Activated CD4-positive, alpha-beta T cell treated with anti-CD3 and anti-CD28 coated beads, Interleukin-2, amount 10 ng/mL, durations not matched to agents 7 days and 5 days (primary cell): ENCODE measurements at regions not wholly inside any gene's neighbourhood (a gene's known extent, or its start where the extent isn't known, plus 50 kb on each side); places are given as distances from the start of the nearest gene placed in this dataset.

ENCODE experiments used
- CTCF ChIA-PET: fragments of 350-600 bp; sonication (Branson Sonifier 250); formaldehyde crosslinking; loops from one replicate; lab custom pipeline; 2021; ENCODE audit warnings: antibody characterized with exemption; lab: Charles Lee
- POLR2A ChIA-PET: fragments of 350-600 bp; sonication (Branson Sonifier 250); formaldehyde crosslinking; loops from one replicate; lab custom pipeline; 2021; ENCODE audit warnings: antibody characterized with exemption; lab: Charles Lee
- DNase-seq: peaks from one replicate; pipeline ENCODE4 v3.0.0-alpha.2; 2020
- H3K27ac Mint-ChIP-seq: one replicate; pipeline ENCODE4 v1.8.0; 2021; ENCODE audit warnings: mild to moderate bottlenecking, moderate library complexity, mixed read lengths
- H3K27me3 Mint-ChIP-seq: one replicate; pipeline ENCODE4 v1.8.0; 2021; ENCODE audit warnings: mixed read lengths
- H3K36me3 Mint-ChIP-seq: one replicate; pipeline ENCODE4 v1.8.0; 2021; ENCODE audit warnings: low read depth, mixed read lengths
- H3K4me1 Mint-ChIP-seq: one replicate; pipeline ENCODE4 v1.8.0; 2021; ENCODE audit warnings: mixed read lengths
- H3K4me3 Mint-ChIP-seq: one replicate; pipeline ENCODE4 v1.8.0; 2021; ENCODE audit warnings: mild to moderate bottlenecking, moderate library complexity, mixed read lengths
- H3K9me3 Mint-ChIP-seq: one replicate; pipeline ENCODE4 v1.8.0; 2021; ENCODE audit warnings: mixed read lengths

GRCh38 chr4:10289538-10289906 lies 167.7 kb downstream of the ZNF518B start:
- DNase-seq: no peak
- H3K36me3 Mint-ChIP-seq: no peaks in the 10 kb centered on the region
- H3K9me3 Mint-ChIP-seq: peaks cover 2% of the 10 kb centered on the region
- no peak overlapping the region for H3K4me3 Mint-ChIP-seq
- no peaks in the 10 kb centered on the region for H3K4me1 Mint-ChIP-seq
- H3K27me3 Mint-ChIP-seq: no peaks in the 10 kb centered on the region
- ChIA-PET CTCF (interaction anchor here (1.4 kb wide), 1 partner anchor 9 kb away, joined by 3 read pairs; no protein-coding TSS in a partner anchor), POLR2A (no interaction called here)
- H3K27ac Mint-ChIP-seq: no peak overlapping the region

GRCh38 chr4:10288830-10289537 lies 168.2 kb downstream of the ZNF518B start:
- CTCF ChIA-PET: interaction anchor here (1.4 kb wide), 1 partner anchor 9 kb away, joined by 3 read pairs; no protein-coding TSS in a partner anchor
- H3K27me3 Mint-ChIP-seq: no peaks in the 10 kb centered on the region

GRCh38 chr4:10285028-10285427 lies 168.4 kb upstream of the WDR1 start:
- H3K36me3 Mint-ChIP-seq: no peaks in the 10 kb centered on the region
- POLR2A ChIA-PET: no interaction called here
- no peak for DNase-seq
- H3K4me3 Mint-ChIP-seq: no peak overlapping the region
- H3K9me3 Mint-ChIP-seq: no peaks in the 10 kb centered on the region
- no peaks in the 10 kb centered on the region for H3K4me1 Mint-ChIP-seq
- H3K27ac Mint-ChIP-seq: no peak overlapping the region
- H3K27me3 Mint-ChIP-seq: no peaks in the 10 kb centered on the region
- CTCF ChIA-PET: interaction anchor here (1.3 to 1.4 kb wide), 2 partner anchors 8 to 94 kb away, joined by 3 to 5 read pairs; no protein-coding TSS in a partner anchor

More at GRCh38 chr4:10288830-10289537, 168.2 kb downstream of the ZNF518B start:
- no peak overlapping the region for H3K4me3 Mint-ChIP-seq
- H3K36me3 Mint-ChIP-seq: no peaks in the 10 kb centered on the region
- H3K4me1 Mint-ChIP-seq: no peaks in the 10 kb centered on the region
- peaks cover 2% of the 10 kb centered on the region for H3K9me3 Mint-ChIP-seq
- no peak overlapping the region for H3K27ac Mint-ChIP-seq
- DNase-seq: no peak
- POLR2A ChIA-PET: no interaction called here

GRCh38 chr4:10283761-10284160 lies 167.2 kb upstream of the WDR1 start:
- Mint-ChIP-seq H3K36me3 (no peaks in the 10 kb centered on the region), H3K27ac (no peak overlapping the region), H3K27me3 (no peaks in the 10 kb centered on the region), H3K9me3 (no peaks in the 10 kb centered on the region), H3K4me1 (no peaks in the 10 kb centered on the region), H3K4me3 (no peak overlapping the region)
- no peak for DNase-seq
- ChIA-PET CTCF (interaction anchor here (1.4 kb wide), 1 partner anchor 10 kb away, joined by 5 read pairs; no protein-coding TSS in a partner anchor), POLR2A (no interaction called here)

- Mint-ChIP-seq H3K36me3 (no peaks in the 10 kb centered on the region), H3K27ac (no peak overlapping the region), H3K4me3 (no peak overlapping the region), H3K4me1 (no peaks in the 10 kb centered on the region), H3K27me3 (no peaks in the 10 kb centered on the region), H3K9me3 (no peaks in the 10 kb centered on the region)
- POLR2A ChIA-PET: no interaction called here
- no peak for DNase-seq
- CTCF ChIA-PET: no interaction called here
Measured at GRCh38 chr4:10281996-10282395, 165.4 kb upstream of the WDR1 start.

GRCh38 chr4:10279261-10279660 lies 162.7 kb upstream of the WDR1 start:
- no peak for DNase-seq
- Mint-ChIP-seq H3K4me3 (no peak overlapping the region), H3K36me3 (no peaks in the 10 kb centered on the region), H3K4me1 (no peaks in the 10 kb centered on the region), H3K27ac (no peak overlapping the region), H3K9me3 (no peaks in the 10 kb centered on the region), H3K27me3 (no peaks in the 10 kb centered on the region)
- ChIA-PET POLR2A (no interaction called here), CTCF (no interaction called here)

- POLR2A ChIA-PET: no interaction called here
- Mint-ChIP-seq H3K27ac (no peak overlapping the region), H3K9me3 (no peaks in the 10 kb centered on the region), H3K27me3 (no peaks in the 10 kb centered on the region), H3K36me3 (no peaks in the 10 kb centered on the region), H3K4me1 (no peaks in the 10 kb centered on the region), H3K4me3 (no peak overlapping the region)
- CTCF ChIA-PET: no interaction called here
- no peak for DNase-seq
Measured at GRCh38 chr4:10278071-10278470, 161.5 kb upstream of the WDR1 start.

- Mint-ChIP-seq H3K27ac (no peak overlapping the region), H3K36me3 (no peaks in the 10 kb centered on the region), H3K4me1 (no peaks in the 10 kb centered on the region), H3K4me3 (no peak overlapping the region), H3K9me3 (no peaks in the 10 kb centered on the region), H3K27me3 (no peaks in the 10 kb centered on the region)
- DNase-seq: no peak
- POLR2A ChIA-PET: no interaction called here
- CTCF ChIA-PET: no interaction called here
Measured at GRCh38 chr4:10276152-10276551, 159.6 kb upstream of the WDR1 start.

- Mint-ChIP-seq H3K27me3 (no peaks in the 10 kb centered on the region), H3K9me3 (no peaks in the 10 kb centered on the region), H3K27ac (no peak overlapping the region), H3K4me1 (no peaks in the 10 kb centered on the region), H3K4me3 (no peak overlapping the region), H3K36me3 (no peaks in the 10 kb centered on the region)
- CTCF ChIA-PET: no interaction called here
- no peak for DNase-seq
- POLR2A ChIA-PET: no interaction called here
Measured at GRCh38 chr4:10275696-10276095, 159.1 kb upstream of the WDR1 start.

- no peak for DNase-seq
- POLR2A ChIA-PET: no interaction called here
- no peaks in the 10 kb centered on the region for H3K36me3 Mint-ChIP-seq
- H3K4me3 Mint-ChIP-seq: no peak overlapping the region
- H3K4me1 Mint-ChIP-seq: no peaks in the 10 kb centered on the region
- H3K9me3 Mint-ChIP-seq: no peaks in the 10 kb centered on the region
- no peaks in the 10 kb centered on the region for H3K27me3 Mint-ChIP-seq
- H3K27ac Mint-ChIP-seq: no peak overlapping the region
- CTCF ChIA-PET: no interaction called here
Measured at GRCh38 chr4:10273030-10273429, 156.4 kb upstream of the WDR1 start.

GRCh38 chr4:10272511-10272910 lies 155.9 kb upstream of the WDR1 start:
- Mint-ChIP-seq H3K36me3 (no peaks in the 10 kb centered on the region), H3K4me1 (no peaks in the 10 kb centered on the region), H3K4me3 (no peak overlapping the region), H3K27ac (no peak overlapping the region), H3K27me3 (no peaks in the 10 kb centered on the region), H3K9me3 (no peaks in the 10 kb centered on the region)
- ChIA-PET CTCF (no interaction called here), POLR2A (no interaction called here)
- no peak for DNase-seq

- ChIA-PET POLR2A (no interaction called here), CTCF (no interaction called here)
- Mint-ChIP-seq H3K4me3 (no peak overlapping the region), H3K27ac (no peak overlapping the region), H3K36me3 (no peaks in the 10 kb centered on the region), H3K9me3 (no peaks in the 10 kb centered on the region), H3K27me3 (no peaks in the 10 kb centered on the region), H3K4me1 (no peaks in the 10 kb centered on the region)
- DNase-seq: no peak
Measured at GRCh38 chr4:10267066-10267465, 150.5 kb upstream of the WDR1 start.

GRCh38 chr4:10260777-10261176 lies 144.2 kb upstream of the WDR1 start:
- H3K4me1 Mint-ChIP-seq: no peaks in the 10 kb centered on the region
- CTCF ChIA-PET: no interaction called here
- no peaks in the 10 kb centered on the region for H3K27me3 Mint-ChIP-seq
- no peak overlapping the region for H3K27ac Mint-ChIP-seq
- H3K9me3 Mint-ChIP-seq: no peaks in the 10 kb centered on the region
- H3K36me3 Mint-ChIP-seq: no peaks in the 10 kb centered on the region
- no peak overlapping the region for H3K4me3 Mint-ChIP-seq
- DNase-seq: no peak
- POLR2A ChIA-PET: no interaction called here

- H3K4me3 Mint-ChIP-seq: no peak overlapping the region
- ChIA-PET CTCF (no interaction called here), POLR2A (no interaction called here)
- no peaks in the 10 kb centered on the region for H3K9me3 Mint-ChIP-seq
- no peak for DNase-seq
- H3K4me1 Mint-ChIP-seq: no peaks in the 10 kb centered on the region
- H3K36me3 Mint-ChIP-seq: no peaks in the 10 kb centered on the region
- no peak overlapping the region for H3K27ac Mint-ChIP-seq
- no peaks in the 10 kb centered on the region for H3K27me3 Mint-ChIP-seq
Measured at GRCh38 chr4:10259976-10260375, 143.4 kb upstream of the WDR1 start.
